MM.1S (cell line): ENCODE measurements at regions not wholly inside any gene's neighbourhood (a gene's known extent, or its start where the extent isn't known, plus 50 kb on each side); places are given as distances from the start of the nearest gene placed in this dataset.

ENCODE experiments used
- EZH2 ChIP-seq: fragments of 300-600 bp; sonication (generic); optimal IDR thresholded peaks from 2 replicates; pipeline ENCODE3; 2017; ENCODE audit warnings: low read depth, mild to moderate bottlenecking, antibody characterized with exemption, low read length, mixed read lengths
- TF ChIP-seq, protein P1 (sequence below): fragments of 300-600 bp; sonication (generic); IDR thresholded peaks from 2 replicates; pipeline ENCODE4 v1.5.1; 2016; ENCODE audit warnings: antibody characterized with exemption, low read length, mixed read lengths

DNA sequence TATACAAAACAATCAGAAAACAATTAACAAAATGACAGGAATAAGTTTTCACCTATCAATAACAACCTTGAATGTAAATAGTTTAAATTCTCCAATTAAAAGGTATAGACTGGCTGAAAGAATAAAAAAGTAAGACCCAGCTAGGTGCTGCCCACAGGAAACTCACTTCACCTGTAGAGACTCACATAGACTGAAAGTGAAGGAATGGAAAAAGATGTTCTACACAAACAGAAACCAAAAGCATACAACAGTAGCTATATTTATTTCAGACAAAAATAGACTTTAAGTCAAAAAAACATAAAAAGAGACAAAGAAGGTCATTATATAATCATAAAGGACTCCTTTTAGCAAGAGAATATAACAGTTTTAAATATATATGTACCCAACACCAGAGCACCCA lies 152.4 kb upstream of the PWP1 start:
- TF ChIP-seq, protein P1, sequence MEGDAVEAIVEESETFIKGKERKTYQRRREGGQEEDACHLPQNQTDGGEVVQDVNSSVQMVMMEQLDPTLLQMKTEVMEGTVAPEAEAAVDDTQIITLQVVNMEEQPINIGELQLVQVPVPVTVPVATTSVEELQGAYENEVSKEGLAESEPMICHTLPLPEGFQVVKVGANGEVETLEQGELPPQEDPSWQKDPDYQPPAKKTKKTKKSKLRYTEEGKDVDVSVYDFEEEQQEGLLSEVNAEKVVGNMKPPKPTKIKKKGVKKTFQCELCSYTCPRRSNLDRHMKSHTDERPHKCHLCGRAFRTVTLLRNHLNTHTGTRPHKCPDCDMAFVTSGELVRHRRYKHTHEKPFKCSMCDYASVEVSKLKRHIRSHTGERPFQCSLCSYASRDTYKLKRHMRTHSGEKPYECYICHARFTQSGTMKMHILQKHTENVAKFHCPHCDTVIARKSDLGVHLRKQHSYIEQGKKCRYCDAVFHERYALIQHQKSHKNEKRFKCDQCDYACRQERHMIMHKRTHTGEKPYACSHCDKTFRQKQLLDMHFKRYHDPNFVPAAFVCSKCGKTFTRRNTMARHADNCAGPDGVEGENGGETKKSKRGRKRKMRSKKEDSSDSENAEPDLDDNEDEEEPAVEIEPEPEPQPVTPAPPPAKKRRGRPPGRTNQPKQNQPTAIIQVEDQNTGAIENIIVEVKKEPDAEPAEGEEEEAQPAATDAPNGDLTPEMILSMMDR = no peak
- no peak for TF ChIP-seq EZH2
